HG03025 (cell line): ENCODE measurements at regions not wholly inside any gene's neighbourhood (a gene's known extent, or its start where the extent isn't known, plus 50 kb on each side); places are given as distances from the start of the nearest gene placed in this dataset.
"Not testable (repeated sequence)": the region's sequence is repeated elsewhere in the genome, so short reads cannot be mapped to it uniquely, and the experiment has no call there.

ENCODE experiments used
- ATAC-seq: cut with Tn5 transposase; IDR thresholded peaks from one replicate; pipeline ENCODE4 v1.9.1; 2021; ENCODE audit warnings: mild to moderate bottlenecking, moderate library complexity; ENCODE audit not compliant: unreplicated experiment, low FRiP score

DNA sequence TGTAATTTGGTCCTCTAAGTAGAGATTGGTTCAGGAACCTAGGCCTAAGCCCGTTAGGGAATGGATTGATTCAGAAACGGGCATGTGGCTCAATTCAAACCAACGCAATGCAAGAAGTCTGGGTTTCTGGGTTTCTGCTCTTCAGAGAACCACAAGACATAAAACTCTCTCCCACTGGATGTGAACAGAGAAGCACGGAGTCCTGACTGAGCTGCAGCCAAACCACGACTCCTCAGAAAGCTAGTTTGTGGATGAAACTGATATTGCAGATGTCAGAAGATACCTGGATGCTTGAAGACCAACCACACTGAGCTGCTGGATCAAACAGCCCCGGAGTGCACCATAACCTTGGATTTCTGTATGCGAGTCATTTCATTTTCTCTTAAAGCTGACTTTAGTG lies 50.0 kb downstream of the SOD2 start:
- ATAC-seq: no peak

GRCh38 chr6:159642481-159642880 lies 50.6 kb downstream of the SOD2 start:
- no peak for ATAC-seq

- no peak for ATAC-seq
Observed at GRCh38 chr6:159640722-159641482, 52.1 kb downstream of the SOD2 start.

DNA sequence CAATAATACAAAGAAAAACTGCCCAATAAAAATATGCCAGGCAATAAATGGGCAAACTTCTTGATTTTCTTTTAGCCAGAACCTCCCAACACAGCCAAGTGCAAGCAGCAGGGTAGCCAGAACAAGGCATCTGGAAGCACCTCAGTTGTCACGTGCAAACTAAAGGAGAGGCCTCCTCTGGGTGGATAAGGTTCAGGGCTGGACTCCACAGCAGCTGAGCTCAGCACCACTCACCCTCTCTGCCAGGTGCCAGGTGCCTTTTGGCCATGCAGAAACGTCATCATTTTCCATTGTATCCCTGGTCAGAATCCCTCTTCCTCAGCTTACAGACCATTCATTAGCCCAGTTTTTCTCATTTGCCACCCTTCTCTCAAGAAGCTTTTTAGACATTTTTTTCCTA lies 52.7 kb downstream of the SOD2 start:
- no peak for ATAC-seq

DNA sequence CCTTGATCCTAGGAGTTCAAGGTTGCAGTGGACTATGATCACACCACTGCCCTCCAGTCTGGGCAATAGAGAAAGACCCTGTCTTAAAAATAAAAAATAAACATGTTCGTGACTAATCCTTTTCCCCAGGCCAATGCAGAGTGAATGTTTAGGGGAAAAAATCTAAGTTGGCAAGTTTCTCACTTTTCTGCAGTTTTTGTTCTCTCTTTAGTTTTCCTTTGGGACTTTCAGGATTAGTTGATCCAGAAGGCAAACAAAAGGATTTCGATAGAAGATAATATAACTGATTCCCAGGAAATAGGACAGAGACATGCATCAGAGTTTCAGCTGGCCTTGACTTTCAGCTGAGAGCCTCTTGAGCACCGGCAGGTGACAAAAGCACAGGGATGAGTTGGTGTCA lies 53.3 kb downstream of the SOD2 start:
- ATAC-seq: no peak

GRCh38 chr6:159633196-159633595 lies 59.8 kb downstream of the SOD2 start:
- ATAC-seq: no peak

DNA sequence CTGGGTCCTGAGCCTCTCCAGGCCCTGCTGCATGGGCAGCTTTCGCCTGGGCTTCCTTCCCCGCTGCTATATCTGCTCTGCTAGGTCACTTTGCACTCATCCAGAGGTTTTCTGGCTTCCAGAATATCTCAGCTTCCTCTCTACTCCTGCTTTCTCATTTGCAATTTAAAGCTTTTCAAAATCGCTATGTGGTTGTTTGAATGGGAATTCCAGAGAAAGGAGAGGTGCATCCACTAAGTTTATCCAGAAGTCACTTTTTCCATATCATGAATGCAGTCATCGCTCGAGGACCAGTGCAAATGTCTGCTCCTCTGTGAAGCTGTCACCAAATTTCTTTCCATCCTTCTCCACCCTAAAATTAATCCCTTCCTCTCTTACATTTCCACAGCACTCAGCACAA lies 61.2 kb downstream of the SOD2 start:
- ATAC-seq: no peak

DNA sequence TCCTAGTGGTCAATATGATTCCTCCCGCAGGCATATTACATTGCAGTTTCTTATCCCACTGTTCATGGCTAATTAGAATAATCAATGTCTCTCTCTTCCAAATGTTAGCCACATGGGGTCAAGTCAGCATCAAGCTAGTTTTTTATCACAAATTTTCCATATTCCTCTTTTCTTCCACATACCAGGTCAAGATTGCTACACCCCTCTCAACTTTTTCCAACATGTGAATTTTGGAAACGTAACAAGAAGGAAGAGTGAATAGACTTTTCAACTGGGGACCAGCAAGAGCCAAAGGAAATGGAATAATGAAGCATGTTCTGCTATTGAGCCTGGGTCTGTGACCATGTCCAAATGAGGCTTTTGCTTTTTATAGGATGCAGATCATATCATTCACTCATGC lies 65.1 kb downstream of the SOD2 start:
- ATAC-seq: no peak

DNA sequence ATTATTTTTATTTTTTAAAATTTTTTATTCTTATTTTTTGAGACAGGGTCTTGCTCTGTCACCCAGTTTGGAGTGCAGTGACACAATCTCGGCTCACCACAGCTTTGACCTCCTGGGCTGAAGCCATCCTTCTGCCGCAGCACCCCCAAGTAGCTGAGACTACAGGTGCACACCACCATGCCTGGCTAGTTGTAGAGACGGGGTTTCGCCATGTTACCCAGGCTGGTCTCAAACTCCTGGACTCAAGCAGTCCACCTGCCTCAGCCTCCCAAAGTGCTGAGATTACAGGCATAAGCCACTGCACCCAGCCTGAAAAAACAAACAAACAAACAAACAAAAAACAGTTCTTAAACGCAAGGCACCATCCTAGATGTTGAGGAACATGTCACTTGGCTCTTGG lies 66.5 kb downstream of the SOD2 start:
- not testable (repeated sequence) for ATAC-seq

DNA sequence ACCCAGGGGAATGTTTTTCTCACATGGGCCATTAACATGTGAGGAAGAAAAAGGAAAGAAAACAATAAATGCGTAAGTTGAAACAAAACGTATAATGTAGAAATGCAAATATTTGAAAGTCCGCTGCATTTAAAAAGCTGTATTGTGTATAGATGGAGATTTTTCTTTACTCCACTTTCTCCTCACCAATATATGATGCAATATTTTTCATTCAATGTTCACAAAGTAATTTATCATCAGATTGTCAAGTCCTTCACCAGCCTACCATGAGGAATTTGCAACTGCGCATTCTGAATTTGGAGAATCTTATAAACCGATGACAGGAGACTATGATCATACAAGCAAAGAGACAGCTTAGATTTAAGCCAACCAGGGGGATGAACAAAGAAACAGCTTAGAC lies 69.9 kb downstream of the SOD2 start:
- ATAC-seq: no peak

DNA sequence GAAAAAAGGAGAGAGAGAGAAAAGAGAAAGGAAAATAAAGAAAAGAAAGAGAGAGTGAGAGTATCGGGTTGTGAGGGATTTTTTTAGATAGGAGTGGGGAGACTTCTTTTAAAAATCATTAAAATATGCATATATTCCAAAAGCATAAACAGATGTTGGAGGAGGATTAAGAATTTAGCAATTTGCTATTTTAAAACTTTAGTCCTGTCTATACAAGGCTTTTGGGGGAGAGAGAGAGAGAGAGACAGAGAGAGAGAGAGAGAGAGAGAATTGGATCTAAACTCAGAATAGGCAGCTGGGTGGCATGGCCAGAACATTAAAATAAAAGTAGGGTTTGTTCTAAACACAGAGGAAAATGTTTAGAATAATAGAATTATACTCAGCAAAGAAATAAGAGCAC lies 72.1 kb downstream of the SOD2 start:
- ATAC-seq: no peak

DNA sequence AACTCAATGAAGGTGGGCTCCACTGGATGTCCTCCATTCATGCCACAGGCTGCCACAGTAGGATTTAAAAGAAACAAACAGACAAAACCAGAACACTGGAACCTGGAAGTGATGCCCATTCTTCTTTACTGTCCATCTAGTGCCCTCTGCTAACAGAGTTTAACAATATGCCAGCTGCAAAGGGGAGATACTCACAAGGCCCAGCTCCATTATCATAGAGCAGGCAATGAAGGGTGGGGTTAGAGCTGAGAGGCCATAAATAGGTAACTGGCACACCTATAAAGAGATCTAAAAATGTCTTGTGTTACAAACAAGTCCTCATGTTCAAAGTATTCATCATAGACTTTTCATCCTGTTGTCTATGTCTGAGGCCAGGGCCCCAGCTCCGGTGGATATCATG lies 75.6 kb downstream of the SOD2 start:
- no peak for ATAC-seq

DNA sequence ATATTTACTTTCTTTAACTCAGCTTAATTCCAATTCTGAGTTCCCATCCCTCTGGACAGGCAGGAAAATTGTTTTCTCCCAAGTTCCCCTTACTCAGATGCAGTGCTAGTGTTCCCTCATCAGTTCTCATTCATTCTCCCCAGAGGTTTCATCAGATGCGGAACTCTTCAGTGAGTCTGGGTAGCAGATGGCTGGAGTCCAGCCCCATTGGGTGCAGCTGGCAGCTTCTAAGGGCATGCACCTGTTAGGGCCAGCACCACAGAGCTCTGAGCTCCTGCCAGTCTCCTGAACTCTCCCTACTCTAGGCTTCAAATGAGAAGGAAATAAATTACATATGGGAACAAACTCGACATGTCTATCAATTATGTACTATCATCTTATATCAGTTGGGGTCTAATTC lies 76.6 kb downstream of the SOD2 start:
- ATAC-seq: no peak

DNA sequence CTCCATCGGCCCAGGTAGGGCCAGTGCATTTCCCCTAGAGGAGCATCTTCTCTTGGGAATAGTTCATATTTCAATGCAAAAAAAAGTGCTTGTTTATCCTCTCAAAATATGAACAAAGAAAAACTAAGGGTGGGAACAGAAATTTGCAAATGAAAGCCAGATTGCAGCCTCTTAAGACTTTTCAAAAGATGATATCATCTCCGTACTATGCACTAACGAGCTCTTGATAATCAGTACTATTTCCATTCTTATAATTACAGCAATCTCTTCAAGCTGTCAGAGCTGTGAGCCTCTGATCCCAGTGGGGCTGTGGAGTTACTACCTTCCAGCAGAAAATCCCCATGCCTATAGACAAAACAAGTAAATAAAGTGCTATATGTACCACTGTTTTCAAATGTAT lies 77.1 kb downstream of the SOD2 start:
- ATAC-seq: no peak

DNA sequence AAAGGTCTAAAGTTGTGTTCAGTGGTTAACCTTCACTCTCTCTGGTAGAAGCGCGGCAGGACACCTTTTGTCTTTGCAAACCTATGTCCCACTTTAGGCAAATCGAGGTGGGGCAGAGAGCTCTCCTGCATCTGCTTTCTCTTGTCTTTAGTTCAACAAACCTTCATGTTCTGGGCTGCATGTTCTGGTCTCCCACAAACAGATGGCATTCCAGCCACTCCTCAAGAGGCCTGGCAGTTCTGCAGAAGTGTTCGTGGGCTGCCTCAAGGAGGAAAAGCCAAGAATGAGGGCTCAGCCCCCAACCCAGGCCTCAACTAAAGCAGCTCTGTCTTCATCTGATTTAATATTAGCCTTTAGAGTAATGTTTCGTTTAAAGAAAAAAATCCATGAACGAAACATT lies 82.2 kb downstream of the SOD2 start:
- ATAC-seq: no peak

DNA sequence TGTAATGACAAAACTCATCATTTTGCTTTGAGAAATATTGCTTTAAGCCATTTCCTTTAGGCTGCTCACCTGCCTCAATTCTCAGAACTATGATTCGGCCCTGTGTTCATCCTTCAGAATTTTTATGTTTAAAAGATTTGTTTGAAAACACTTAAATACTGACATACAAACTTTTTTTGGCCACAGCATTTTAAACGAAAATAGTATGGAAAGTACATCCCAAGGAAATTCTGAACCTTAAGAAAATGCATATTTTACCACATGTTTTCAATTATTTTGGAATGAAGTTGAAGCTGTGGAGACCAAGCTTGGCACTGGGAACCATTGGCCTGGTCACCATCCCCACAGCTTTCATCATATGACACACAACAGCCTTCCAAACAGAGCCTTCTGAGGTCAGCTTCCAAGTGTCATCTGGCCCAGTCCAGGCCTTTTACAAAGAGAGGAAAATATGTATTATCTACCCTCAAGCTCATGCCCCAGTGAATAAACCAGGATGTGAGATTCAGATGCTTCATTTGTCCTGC lies 83.3 kb downstream of the SOD2 start:
- ATAC-seq: no peak

GRCh38 chr6:159608961-159609651 lies 83.9 kb downstream of the SOD2 start:
- ATAC-seq: no peak

DNA sequence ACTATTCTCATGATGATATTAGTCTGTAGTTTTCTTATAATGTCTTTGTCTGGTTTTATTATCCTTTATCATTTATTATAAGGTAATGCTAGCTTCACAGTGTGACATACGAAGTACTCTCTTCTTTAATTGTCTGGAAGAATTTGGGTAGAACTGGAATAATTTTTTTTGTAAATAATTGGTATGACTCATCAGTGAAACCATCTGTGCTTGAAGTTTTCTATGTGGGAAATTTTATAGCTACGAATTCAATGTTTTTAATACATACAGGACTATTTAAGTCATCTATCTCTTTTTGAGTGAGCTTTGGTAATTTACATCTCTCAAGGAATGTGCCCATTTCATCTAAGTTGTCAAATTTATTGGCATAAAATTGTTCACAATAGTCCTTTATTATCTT lies 86.3 kb downstream of the SOD2 start:
- ATAC-seq: no peak

DNA sequence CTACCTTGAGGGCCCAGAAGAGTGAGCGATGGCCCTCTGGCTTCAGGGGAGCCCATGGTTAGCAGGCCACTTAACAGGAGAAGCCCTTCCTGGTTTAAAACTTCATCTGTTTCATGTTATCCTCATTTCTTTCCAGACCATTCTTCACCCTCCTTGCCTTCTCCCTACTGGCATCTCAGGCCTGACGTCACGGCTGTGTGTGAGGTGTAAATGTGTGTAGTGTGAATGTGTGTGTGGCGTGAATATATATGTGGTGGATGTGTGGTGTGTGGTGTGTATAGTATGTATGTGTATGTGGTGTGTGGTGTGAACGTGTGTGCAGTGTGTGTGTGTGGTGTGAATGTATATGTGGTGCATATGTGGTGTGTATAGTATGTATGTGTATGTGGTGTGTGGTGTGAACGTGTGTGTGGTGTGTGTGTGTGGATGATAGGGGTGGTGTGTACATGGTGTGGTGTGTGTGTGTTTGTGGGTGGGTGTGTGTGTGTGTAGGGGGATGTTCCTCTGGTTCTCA lies 88.5 kb downstream of the SOD2 start:
- ATAC-seq: no peak

GRCh38 chr6:159602431-159603041 lies 90.5 kb downstream of the SOD2 start:
- no peak for ATAC-seq

DNA sequence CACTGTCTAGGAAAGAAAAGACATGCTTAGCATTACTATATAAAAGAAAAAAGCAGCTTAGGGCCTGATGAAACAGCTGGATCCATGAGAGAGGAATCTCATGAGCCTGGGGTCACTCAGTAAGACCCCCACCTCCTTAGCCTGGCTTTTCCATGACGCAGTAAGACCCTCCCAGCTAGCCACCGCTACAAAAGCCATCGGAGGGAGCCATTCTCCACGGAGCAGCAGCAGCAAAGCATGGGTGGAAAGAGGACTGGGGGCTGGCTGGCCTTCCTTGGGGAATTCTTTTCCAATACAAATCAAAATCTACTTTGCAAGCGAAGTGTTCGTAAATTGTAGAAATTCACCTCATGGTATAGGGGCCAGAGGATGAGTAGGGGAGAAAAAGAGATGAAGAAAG lies 91.8 kb downstream of the SOD2 start:
- ATAC-seq: no peak
